Transverse colon (tissue), 3 donors: ENCODE measurements at regions not wholly inside any gene's neighbourhood (a gene's known extent, or its start where the extent isn't known, plus 50 kb on each side); places are given as distances from the start of the nearest gene placed in this dataset.

Source experiments
- CTCF ChIP-seq, 5 experiments: fragments of 200-600 bp in 3 of 5; fragments of 450-650 bp in 2 of 5; sonication (generic) in 3 of 5; IDR thresholded peaks; 1 replicate in 2 of 5; 2 replicates in 3 of 5; pipeline ENCODE4 v1.5.1; 2016 to 2017; ENCODE audit warnings: antibody characterized with exemption in 5 of 5, inconsistent platforms in 3 of 5, mild to moderate bottlenecking in 2 of 5, moderate library complexity in 1 of 5
- POLR2A ChIP-seq: fragments of 450-650 bp; IDR thresholded peaks from one replicate; pipeline ENCODE4 v1.6.1; 2016; ENCODE audit warnings: antibody characterized with exemption, mild to moderate bottlenecking, moderate library complexity

DNA sequence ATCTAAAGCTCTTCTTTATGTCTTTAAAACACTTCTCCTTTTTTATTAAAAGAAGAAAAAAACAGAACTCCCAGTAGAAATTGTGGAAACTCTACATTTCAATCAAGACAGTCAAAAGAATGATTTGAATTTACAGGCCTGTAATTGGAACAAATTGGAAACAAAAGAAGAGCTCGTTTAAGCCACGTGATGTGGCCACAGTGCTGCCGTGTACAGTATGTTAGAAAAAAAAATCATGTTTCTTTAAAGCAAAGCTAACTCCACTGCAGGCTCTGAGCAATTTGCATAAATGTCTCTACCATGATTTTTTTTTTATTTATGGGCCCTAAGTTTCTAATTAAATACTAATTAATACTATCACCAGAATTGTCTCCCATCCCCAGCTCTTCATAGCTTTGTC is 325.6 kb downstream of the ZSWIM6 start:
- TF ChIP-seq CTCF (IDR thresholded peaks at IDR 0.05) = no peak
- no peak for TF ChIP-seq POLR2A
